ENCODE measurements at regions not wholly inside any gene's neighbourhood (a gene's known extent, or its start where the extent isn't known, plus 50 kb on each side); places are given as distances from the start of the nearest gene placed in this dataset.

DNA sequence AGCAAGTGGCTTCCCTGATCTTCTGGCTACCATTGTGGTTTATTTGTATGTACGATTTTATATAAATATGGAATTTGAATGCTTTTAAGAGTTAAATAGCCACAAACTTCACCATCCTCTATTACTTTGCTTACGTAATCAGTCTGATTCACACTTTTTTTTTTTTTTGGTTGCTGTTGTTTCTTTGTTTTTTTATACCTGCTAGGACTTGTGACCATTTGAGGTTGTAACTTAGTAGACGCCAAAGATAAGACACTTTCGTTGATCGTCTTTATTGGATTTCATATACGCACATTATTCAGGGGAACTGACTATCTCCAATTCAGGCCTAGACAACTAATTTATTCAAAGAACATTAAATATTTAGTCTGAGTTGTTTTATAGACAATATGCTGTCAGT, 559.0 kb downstream of the CBLN4 start:
- Histone ChIP-seq H3K9me2 (replicated peaks; ENCODE audit: insufficient read depth) (no peaks in the 10 kb centered on the region), H3K4me1 (ENCODE audit: insufficient read depth) (no peaks in the 10 kb centered on the region), H3K36me3 (replicated peaks; ENCODE audit: insufficient read depth, low read depth) (no peaks in the 10 kb centered on the region), H2AFZ (no peak overlapping the region), H3K9me3 (ENCODE audit: low read depth) (no peaks in the 10 kb centered on the region), H3K79me2 (no peaks in the 10 kb centered on the region), H3K4me2 (no peak overlapping the region), H4K20me1 (ENCODE audit: insufficient read depth, poor library complexity, severe bottlenecking) (no peaks in the 10 kb centered on the region), H3K27ac (no peak overlapping the region), H3K4me3 (no peak overlapping the region), H3K27me3 (no peaks in the 10 kb centered on the region)
- no peak for DNase-seq (ENCODE audit: low spot score)
- WGBS (ENCODE audit: low lambda C conversion rate, missing lambda C conversion rate), result 70% methylated on average over 6 of the region's 6 CpGs
- no peak for TF ChIP-seq EZH2phosphoT487 (IDR thresholded peaks at IDR 0.05; ENCODE audit: low read depth, severe bottlenecking, unreplicated experiment)
- TF ChIP-seq EZH2 (IDR thresholded peaks at IDR 0.05; ENCODE audit: borderline replicate concordance), result no peak
- TF ChIP-seq, protein P1, sequence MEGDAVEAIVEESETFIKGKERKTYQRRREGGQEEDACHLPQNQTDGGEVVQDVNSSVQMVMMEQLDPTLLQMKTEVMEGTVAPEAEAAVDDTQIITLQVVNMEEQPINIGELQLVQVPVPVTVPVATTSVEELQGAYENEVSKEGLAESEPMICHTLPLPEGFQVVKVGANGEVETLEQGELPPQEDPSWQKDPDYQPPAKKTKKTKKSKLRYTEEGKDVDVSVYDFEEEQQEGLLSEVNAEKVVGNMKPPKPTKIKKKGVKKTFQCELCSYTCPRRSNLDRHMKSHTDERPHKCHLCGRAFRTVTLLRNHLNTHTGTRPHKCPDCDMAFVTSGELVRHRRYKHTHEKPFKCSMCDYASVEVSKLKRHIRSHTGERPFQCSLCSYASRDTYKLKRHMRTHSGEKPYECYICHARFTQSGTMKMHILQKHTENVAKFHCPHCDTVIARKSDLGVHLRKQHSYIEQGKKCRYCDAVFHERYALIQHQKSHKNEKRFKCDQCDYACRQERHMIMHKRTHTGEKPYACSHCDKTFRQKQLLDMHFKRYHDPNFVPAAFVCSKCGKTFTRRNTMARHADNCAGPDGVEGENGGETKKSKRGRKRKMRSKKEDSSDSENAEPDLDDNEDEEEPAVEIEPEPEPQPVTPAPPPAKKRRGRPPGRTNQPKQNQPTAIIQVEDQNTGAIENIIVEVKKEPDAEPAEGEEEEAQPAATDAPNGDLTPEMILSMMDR (IDR thresholded peaks at IDR 0.05; ENCODE audit: poor library complexity), result no peak

DNA sequence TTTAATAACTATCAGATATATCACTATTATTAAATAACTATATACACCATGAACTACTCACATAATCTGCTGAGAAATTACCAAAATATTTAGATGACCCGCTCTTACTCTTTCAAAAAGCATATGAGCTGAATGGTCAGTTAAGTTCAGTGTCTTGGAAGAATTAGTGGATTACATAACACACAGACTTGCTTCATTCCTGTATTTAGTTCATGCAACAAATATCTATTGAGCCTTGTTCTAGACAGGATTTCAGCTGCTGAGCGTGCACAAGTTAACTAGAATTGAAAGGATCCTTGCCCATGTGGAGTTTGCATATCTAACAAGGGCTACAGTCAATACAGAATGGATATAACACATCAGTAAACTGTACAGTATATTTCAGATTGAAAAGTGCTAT, 566.2 kb downstream of the CBLN4 start:
- no peaks in the 10 kb centered on the region for H3K79me2 ChIP-seq
- no peaks in the 10 kb centered on the region for H3K27me3 ChIP-seq
- no peaks in the 10 kb centered on the region for H3K9me2 ChIP-seq (replicated peaks; ENCODE audit: insufficient read depth)
- no peak overlapping the region for H3K4me3 ChIP-seq
- no peak overlapping the region for H2AFZ ChIP-seq
- no peaks in the 10 kb centered on the region for H3K4me1 ChIP-seq (ENCODE audit: insufficient read depth)
- no peak overlapping the region for H3K4me2 ChIP-seq
- no peaks in the 10 kb centered on the region for H4K20me1 ChIP-seq (ENCODE audit: insufficient read depth, poor library complexity, severe bottlenecking)
- no peak for DNase-seq (ENCODE audit: low spot score)
- H3K36me3 ChIP-seq (replicated peaks; ENCODE audit: insufficient read depth, low read depth), result no peaks in the 10 kb centered on the region
- H3K27ac ChIP-seq, result no peak overlapping the region
- 87% methylated on average over 2 of the region's 2 CpGs for WGBS (ENCODE audit: low lambda C conversion rate, missing lambda C conversion rate)
- H3K9me3 ChIP-seq (ENCODE audit: low read depth), result no peaks in the 10 kb centered on the region
- TF ChIP-seq, protein P1 (IDR thresholded peaks at IDR 0.05; ENCODE audit: poor library complexity), result no peak
- no peak for TF ChIP-seq EZH2 (IDR thresholded peaks at IDR 0.05; ENCODE audit: borderline replicate concordance)
- no peak for TF ChIP-seq EZH2phosphoT487 (IDR thresholded peaks at IDR 0.05; ENCODE audit: low read depth, severe bottlenecking, unreplicated experiment)

GRCh38 chr20:55437798-55438415, 567.4 kb downstream of the CBLN4 start:
- Histone ChIP-seq H3K36me3 (replicated peaks; ENCODE audit: insufficient read depth, low read depth) (no peaks in the 10 kb centered on the region), H4K20me1 (ENCODE audit: insufficient read depth, poor library complexity, severe bottlenecking) (no peaks in the 10 kb centered on the region), H2AFZ (no peak overlapping the region), H3K9me2 (replicated peaks; ENCODE audit: insufficient read depth) (no peaks in the 10 kb centered on the region), H3K4me1 (ENCODE audit: insufficient read depth) (no peaks in the 10 kb centered on the region), H3K4me3 (no peak overlapping the region), H3K79me2 (no peaks in the 10 kb centered on the region), H3K4me2 (no peak overlapping the region), H3K27ac (no peak overlapping the region), H3K9me3 (ENCODE audit: low read depth) (no peaks in the 10 kb centered on the region), H3K27me3 (no peaks in the 10 kb centered on the region)
- no peak for DNase-seq (ENCODE audit: low spot score)
- TF ChIP-seq, protein P1 (IDR thresholded peaks at IDR 0.05; ENCODE audit: poor library complexity), result no peak
- TF ChIP-seq EZH2 (IDR thresholded peaks at IDR 0.05; ENCODE audit: borderline replicate concordance), result no peak
- TF ChIP-seq EZH2phosphoT487 (IDR thresholded peaks at IDR 0.05; ENCODE audit: low read depth, severe bottlenecking, unreplicated experiment), result no peak
- WGBS (ENCODE audit: low lambda C conversion rate, missing lambda C conversion rate), result 82% methylated on average over 6 of the region's 6 CpGs
